GM12891 (cell line): ENCODE measurements at regions not wholly inside any gene's neighbourhood (a gene's known extent, or its start where the extent isn't known, plus 50 kb on each side); places are given as distances from the start of the nearest gene placed in this dataset.
"Not testable (repeated sequence)": the region's sequence is repeated elsewhere in the genome, so short reads cannot be mapped to it uniquely, and the experiment has no call there.

Experiments used
- DNase-seq: peaks from one replicate; pipeline ENCODE4 v3.0.0; 2011; ENCODE audit warnings: low spot score; ENCODE audit not compliant: insufficient read length
- FAIRE-seq: peaks from 2 replicates; lab custom pipeline; 2011; peaks lifted over from hg19 to GRCh38; lab: Jason Lieb, UNC
- PAX5 ChIP-seq: IDR thresholded peaks from 2 replicates; pipeline ENCODE4 v1.6.1; 2011; ENCODE audit warnings: low read length, moderate library complexity, mild to moderate bottlenecking; ENCODE audit not compliant: insufficient read depth, severe bottlenecking
- POLR2A ChIP-seq: IDR thresholded peaks from 2 replicates; pipeline ENCODE4 v1.6.1; 2011; ENCODE audit warnings: low read depth, low read length, control low read depth
- POLR2AphosphoS5 ChIP-seq: IDR thresholded peaks from 2 replicates; pipeline ENCODE4 v1.6.1; 2011; ENCODE audit warnings: low read depth, low read length, control low read depth
- POU2F2 ChIP-seq: IDR thresholded peaks from 2 replicates; pipeline ENCODE4 v1.6.1; 2011; ENCODE audit warnings: low read depth, mild to moderate bottlenecking, control low read depth, low read length, moderate library complexity
- SPI1 ChIP-seq: IDR thresholded peaks from 2 replicates; pipeline ENCODE4 v1.6.1; 2011; ENCODE audit warnings: low read depth, low read length, control low read depth
- TAF1 ChIP-seq: IDR thresholded peaks from 2 replicates; pipeline ENCODE4 v1.6.1; 2011; ENCODE audit warnings: low read depth, low read length, control low read depth

- DNase-seq (no peak), FAIRE-seq (peak; percentile 9)
- TF ChIP-seq PAX5 (no peak), POU2F2 (no peak), TAF1 (no peak), POLR2AphosphoS5 (no peak), SPI1 (no peak), POLR2A (no peak)
Measured at GRCh38 chr20:25859649-25860530, 163.2 kb upstream of the ZNF337 start.

- DNase-seq (no peak), FAIRE-seq (no peak)
- no peak for TF ChIP-seq POLR2AphosphoS5
- no peak for TF ChIP-seq PAX5
- TF ChIP-seq POLR2A: no peak
- TF ChIP-seq SPI1: no peak; the same call in 1 of the 2 replicates
- TF ChIP-seq TAF1: no peak
- no peak for TF ChIP-seq POU2F2
Measured at GRCh38 chr20:25858495-25859425, 162.1 kb upstream of the ZNF337 start.

GRCh38 chr20:25857091-25857788 lies 160.6 kb upstream of the ZNF337 start:
- not testable (repeated sequence) for DNase-seq, FAIRE-seq

GRCh38 chr20:25856256-25856884 lies 159.7 kb upstream of the ZNF337 start:
- TF ChIP-seq POLR2A (no peak), PAX5 (no peak), TAF1 (no peak), SPI1 (no peak), POU2F2 (no peak), POLR2AphosphoS5 (no peak)
- no peak for FAIRE-seq
- no peak for DNase-seq

GRCh38 chr20:25855451-25856156 lies 159.0 kb upstream of the ZNF337 start:
- not testable (repeated sequence) for DNase-seq, FAIRE-seq

GRCh38 chr20:25854666-25855065 lies 158.0 kb upstream of the ZNF337 start:
- not testable (repeated sequence) for DNase-seq, FAIRE-seq

GRCh38 chr20:25853718-25854388 lies 157.2 kb upstream of the ZNF337 start:
- peak; percentile 60 for DNase-seq
- not testable (repeated sequence) for FAIRE-seq

- FAIRE-seq, DNase-seq: not testable (repeated sequence)
Measured at GRCh38 chr20:25852968-25853717, 156.5 kb upstream of the ZNF337 start.

- FAIRE-seq, DNase-seq: not testable (repeated sequence)
Measured at GRCh38 chr20:25850133-25850532, 153.5 kb upstream of the ZNF337 start.

GRCh38 chr20:25848222-25848621 lies 151.6 kb upstream of the ZNF337 start:
- no peak for FAIRE-seq
- TF ChIP-seq POLR2A: no peak
- no peak for TF ChIP-seq TAF1
- no peak for TF ChIP-seq POLR2AphosphoS5
- no peak for TF ChIP-seq POU2F2
- DNase-seq: no peak

- not testable (repeated sequence) for DNase-seq, FAIRE-seq
Measured at GRCh38 chr20:25844640-25845039, 148.0 kb upstream of the ZNF337 start.

- not testable (repeated sequence) for FAIRE-seq, DNase-seq
Measured at GRCh38 chr20:25813511-25813910, 116.9 kb upstream of the ZNF337 start.

- DNase-seq: not testable (repeated sequence)
- peak; percentile 71 for FAIRE-seq
Measured at GRCh38 chr20:25798174-25798993, 101.7 kb upstream of the ZNF337 start.

GRCh38 chr20:25797062-25797461 lies 100.4 kb upstream of the ZNF337 start:
- FAIRE-seq: not testable (repeated sequence)

More at GRCh38 chr20:25797062-25797461, 100.4 kb upstream of the ZNF337 start:
- not testable (repeated sequence) for DNase-seq
